ENCODE measurements at regions not wholly inside any gene's neighbourhood (a gene's known extent, or its start where the extent isn't known, plus 50 kb on each side); places are given as distances from the start of the nearest gene placed in this dataset.

GRCh38 chr3:13148561-13149329 is 75.5 kb upstream of the IQSEC1 start:
- Histone ChIP-seq H3K27ac (ENCODE audit: low read depth) (no peak overlapping the region), H2AFZ (no peak overlapping the region), H3K27me3 (ENCODE audit: insufficient read depth) (no peaks in the 10 kb centered on the region), H3K79me2 (replicated peaks; ENCODE audit: insufficient read depth) (no peaks in the 10 kb centered on the region), H3K4me1 (ENCODE audit: insufficient read depth) (no peaks in the 10 kb centered on the region; the same call in 1 of the 2 replicates), H3K4me3 (no peak overlapping the region), H4K20me1 (replicated peaks; ENCODE audit: insufficient read depth) (no peaks in the 10 kb centered on the region), H3K4me2 (no peak overlapping the region), H3K9me2 (ENCODE audit: insufficient read depth) (no peaks in the 10 kb centered on the region), H3F3A (replicated peaks; ENCODE audit: low read depth) (no peaks in the 10 kb centered on the region), H3K36me3 (ENCODE audit: insufficient read depth) (no peaks in the 10 kb centered on the region)
- H3K27me3 Mint-ChIP-seq (ENCODE audit: insufficient read depth, low read depth, poor library complexity): peaks cover 2% of the 10 kb centered on the region
- no peak overlapping the region for H3K4me3 Mint-ChIP-seq
- no peak overlapping the region for H3K27ac Mint-ChIP-seq
- no peak for TF ChIP-seq STAT1 (IDR thresholded peaks at IDR 0.05; ENCODE audit: unreplicated experiment)
- no peak for TF ChIP-seq CTCF (conservative IDR thresholded peaks at IDR 0.05; ENCODE audit: low read depth in 2 of 2)
- no peak for TF ChIP-seq EZH2phosphoT487 (IDR thresholded peaks at IDR 0.05; ENCODE audit: unreplicated experiment)
- TF ChIP-seq ETS1 (IDR thresholded peaks at IDR 0.05): no peak
- no peak for TF ChIP-seq ZNF331 (CRISPR knock-in tag; IDR thresholded peaks at IDR 0.05; ENCODE audit: low read depth)
- TF ChIP-seq POLR2AphosphoS5 (IDR thresholded peaks at IDR 0.05; ENCODE audit: low read depth): no peak
- TF ChIP-seq ZNF462 (CRISPR knock-in tag; IDR thresholded peaks at IDR 0.05): no peak
- TF ChIP-seq EZH2 (IDR thresholded peaks at IDR 0.05; ENCODE audit: low read depth, unreplicated experiment): no peak
- TF ChIP-seq CREB1 (CRISPR knock-in tag; IDR thresholded peaks at IDR 0.05; ENCODE audit: low read depth): no peak
- TF ChIP-seq ZNF114 (CRISPR knock-in tag; IDR thresholded peaks at IDR 0.05): no peak
- TF ChIP-seq JUNB (IDR thresholded peaks at IDR 0.05; ENCODE audit: unreplicated experiment): no peak
- no peak for TF ChIP-seq NANOG (IDR thresholded peaks at IDR 0.05; ENCODE audit: borderline replicate concordance)
- no peak for TF ChIP-seq REST (IDR thresholded peaks at IDR 0.05; ENCODE audit: unreplicated experiment)
- no peaks in the 10 kb centered on the region for H3K36me3 Mint-ChIP-seq (ENCODE audit: low read depth)
- ATAC-seq: no peak; the same call in 2 of the 3 replicates
- H3K9me3 Mint-ChIP-seq: peaks cover 2% of the 10 kb centered on the region; the same call in 1 of the 3 replicates
- peaks cover 5% of the 10 kb centered on the region for H3K4me1 Mint-ChIP-seq
- DNase-seq (ENCODE audit: low spot score): no peak
